Bronchial epithelial cell (primary cell): ENCODE measurements at regions not wholly inside any gene's neighbourhood (a gene's known extent, or its start where the extent isn't known, plus 50 kb on each side); places are given as distances from the start of the nearest gene placed in this dataset.
"Not testable (repeated sequence)": the region's sequence is repeated elsewhere in the genome, so short reads cannot be mapped to it uniquely, and the experiment has no call there.

Experiments used
- DNase-seq: peaks from one replicate; pipeline ENCODE4 v3.0.0-alpha.2; 2010; ENCODE audit warnings: low read depth
- FAIRE-seq: peaks from 2 replicates; lab custom pipeline; 2011; peaks lifted over from hg19 to GRCh38; lab: Jason Lieb, UNC
- H3K27me3 ChIP-seq: 2 replicates; pipeline ENCODE4 v1.5.1; 2011; ENCODE audit warnings: low read length; ENCODE audit not compliant: control insufficient read depth, insufficient read depth
- H3K36me3 ChIP-seq: 2 replicates; pipeline ENCODE4 v1.5.1; 2011; ENCODE audit warnings: low read length; ENCODE audit not compliant: control insufficient read depth, insufficient read depth
- H3K4me3 ChIP-seq: 2 replicates; pipeline ENCODE4 v1.5.1; 2011; ENCODE audit warnings: mild to moderate bottlenecking, low read depth, low read length, control low read depth
- TF ChIP-seq, protein P1 (sequence below): IDR thresholded peaks from 2 replicates; pipeline ENCODE4 v1.5.1; 2011; ENCODE audit warnings: mild to moderate bottlenecking, moderate library complexity, low read length, control low read depth, inconsistent platforms; ENCODE audit not compliant: insufficient read depth, severe bottlenecking

DNA sequence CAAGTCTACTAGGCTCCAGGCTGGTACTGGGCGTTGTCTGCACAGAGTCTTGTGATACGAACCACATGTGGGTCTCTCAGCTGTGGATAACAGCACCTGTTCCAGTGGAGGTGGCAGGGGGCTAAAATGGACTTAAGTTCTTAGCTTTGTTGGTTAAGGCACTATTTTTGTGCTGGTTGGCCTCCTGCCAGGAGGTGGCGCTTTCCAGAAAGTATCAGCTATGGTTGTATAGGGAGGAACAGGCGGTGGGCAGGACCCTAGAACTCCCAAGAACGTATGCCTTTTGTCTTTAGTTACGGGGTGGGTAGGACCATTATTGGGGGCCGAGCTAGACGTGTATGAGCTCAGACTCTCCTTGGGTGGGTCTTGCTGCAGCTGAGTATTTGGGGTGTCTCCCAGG lies 1138.4 kb downstream of the PCDH19 start:
- Histone ChIP-seq H3K36me3 (no peaks in the 10 kb centered on the region), H3K27me3 (no peaks in the 10 kb centered on the region), H3K4me3 (no peak overlapping the region)
- FAIRE-seq (no peak), DNase-seq (no peak)
- TF ChIP-seq, protein P1, sequence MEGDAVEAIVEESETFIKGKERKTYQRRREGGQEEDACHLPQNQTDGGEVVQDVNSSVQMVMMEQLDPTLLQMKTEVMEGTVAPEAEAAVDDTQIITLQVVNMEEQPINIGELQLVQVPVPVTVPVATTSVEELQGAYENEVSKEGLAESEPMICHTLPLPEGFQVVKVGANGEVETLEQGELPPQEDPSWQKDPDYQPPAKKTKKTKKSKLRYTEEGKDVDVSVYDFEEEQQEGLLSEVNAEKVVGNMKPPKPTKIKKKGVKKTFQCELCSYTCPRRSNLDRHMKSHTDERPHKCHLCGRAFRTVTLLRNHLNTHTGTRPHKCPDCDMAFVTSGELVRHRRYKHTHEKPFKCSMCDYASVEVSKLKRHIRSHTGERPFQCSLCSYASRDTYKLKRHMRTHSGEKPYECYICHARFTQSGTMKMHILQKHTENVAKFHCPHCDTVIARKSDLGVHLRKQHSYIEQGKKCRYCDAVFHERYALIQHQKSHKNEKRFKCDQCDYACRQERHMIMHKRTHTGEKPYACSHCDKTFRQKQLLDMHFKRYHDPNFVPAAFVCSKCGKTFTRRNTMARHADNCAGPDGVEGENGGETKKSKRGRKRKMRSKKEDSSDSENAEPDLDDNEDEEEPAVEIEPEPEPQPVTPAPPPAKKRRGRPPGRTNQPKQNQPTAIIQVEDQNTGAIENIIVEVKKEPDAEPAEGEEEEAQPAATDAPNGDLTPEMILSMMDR = no peak

- FAIRE-seq (no peak), DNase-seq (no peak)
- H3K27me3 ChIP-seq = no peaks in the 10 kb centered on the region
- H3K36me3 ChIP-seq = no peaks in the 10 kb centered on the region
- H3K4me3 ChIP-seq = no peak overlapping the region
- TF ChIP-seq, protein P1 = no peak
These were observed 1143.8 kb downstream of the PCDH19 start for GRCh38 chrX:99266255-99266654.

DNA sequence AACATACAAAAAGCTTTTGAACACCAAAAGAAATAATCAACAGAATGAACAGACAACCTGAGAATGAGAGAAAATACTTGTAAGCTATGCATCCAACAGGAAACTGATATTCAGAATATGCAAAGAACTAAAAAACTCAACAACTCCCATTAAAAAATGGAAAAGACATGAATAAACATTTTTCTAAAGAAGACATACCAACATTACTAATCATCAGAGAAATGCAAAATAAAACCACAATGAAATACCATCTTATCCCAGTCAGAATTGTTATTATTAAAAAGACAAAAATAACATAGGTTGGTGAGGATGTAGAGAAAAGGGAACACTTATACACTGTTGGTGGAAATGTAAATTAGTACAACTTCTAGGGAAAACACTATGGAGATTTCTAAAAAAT lies 1161.9 kb downstream of the PCDH19 start:
- Histone ChIP-seq H3K27me3 (no peaks in the 10 kb centered on the region), H3K4me3 (no peak overlapping the region), H3K36me3 (no peaks in the 10 kb centered on the region)
- TF ChIP-seq, protein P1 = no peak
- no peak for FAIRE-seq
- no peak for DNase-seq

GRCh38 chrX:99242001-99242400 lies 1168.1 kb downstream of the PCDH19 start:
- FAIRE-seq = no peak
- no peaks in the 10 kb centered on the region for H3K36me3 ChIP-seq
- TF ChIP-seq, protein P1 = no peak
- no peak overlapping the region for H3K4me3 ChIP-seq
- no peaks in the 10 kb centered on the region for H3K27me3 ChIP-seq
- no peak for DNase-seq

DNA sequence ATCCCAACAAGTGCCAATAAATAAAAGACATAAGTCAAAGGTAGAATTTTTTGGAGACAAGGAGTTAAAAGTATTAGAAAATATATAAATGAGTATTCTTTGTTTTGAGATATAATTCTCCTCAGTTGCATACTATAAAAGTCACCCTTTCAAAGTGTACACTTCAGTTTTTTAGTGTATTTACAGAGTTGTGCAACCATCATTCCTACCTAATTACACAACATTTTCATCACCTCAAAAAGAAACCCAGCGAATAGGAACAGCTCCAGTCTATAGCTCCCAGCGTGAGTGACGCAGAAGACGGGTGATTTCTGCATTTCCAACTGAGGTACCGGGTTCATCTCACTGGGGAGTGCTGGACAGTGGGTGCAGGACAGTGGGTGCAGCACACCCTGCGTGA lies 1175.7 kb downstream of the PCDH19 start:
- FAIRE-seq, H3K36me3 ChIP-seq, H3K27me3 ChIP-seq, H3K4me3 ChIP-seq, DNase-seq: not testable (repeated sequence)

DNA sequence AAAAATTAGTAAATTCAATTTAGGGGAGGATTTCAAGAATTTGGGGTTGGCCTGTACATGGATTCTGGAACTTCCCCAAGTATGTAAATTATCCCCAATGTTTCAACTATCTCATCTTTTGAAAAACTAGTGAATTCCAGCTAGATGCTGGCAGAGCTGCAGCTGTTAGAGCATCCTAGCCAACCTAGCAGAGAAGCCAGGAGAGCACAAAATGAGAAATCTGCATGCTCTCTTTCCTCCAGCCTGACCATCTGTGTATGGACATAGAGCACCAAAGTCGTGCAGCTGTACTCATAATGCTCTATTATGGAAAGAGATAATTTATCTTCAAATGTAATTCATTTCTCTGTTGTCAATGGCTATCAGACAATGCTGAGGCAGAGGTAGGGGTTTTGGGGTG lies 1217.7 kb downstream of the PCDH19 start:
- TF ChIP-seq, protein P1 = no peak
- no peak overlapping the region for H3K4me3 ChIP-seq
- no peaks in the 10 kb centered on the region for H3K36me3 ChIP-seq
- no peaks in the 10 kb centered on the region for H3K27me3 ChIP-seq
- DNase-seq (no peak), FAIRE-seq (no peak)

- no peak for DNase-seq
- Histone ChIP-seq H3K36me3 (no peaks in the 10 kb centered on the region), H3K4me3 (no peak overlapping the region), H3K27me3 (no peaks in the 10 kb centered on the region)
- TF ChIP-seq, protein P1 = no peak
- no peak for FAIRE-seq
These were observed 1225.9 kb downstream of the PCDH19 start for GRCh38 chrX:99184153-99184552.
